Gastrocnemius medialis (tissue), 4 donors: ENCODE measurements at regions not wholly inside any gene's neighbourhood (a gene's known extent, or its start where the extent isn't known, plus 50 kb on each side); places are given as distances from the start of the nearest gene placed in this dataset.

Experiments
- POLR2A ChIP-seq, 2 donors: fragments of 450-650 bp; IDR thresholded peaks; one replicate each; pipeline ENCODE4 v1.6.1; 2017; ENCODE audit warnings: antibody characterized with exemption in 2 of 2, mild to moderate bottlenecking in 2 of 2, moderate library complexity in 2 of 2
- TF ChIP-seq, protein P1 (sequence below), 5 experiments: fragments of 450-650 bp in 3 of 5; fragments of 200-600 bp in 2 of 5; sonication (generic) in 2 of 5; IDR thresholded peaks in 4 of 5; conservative IDR thresholded peaks in 1 of 5; 1 replicate in 4 of 5; 2 replicates in 1 of 5; pipeline ENCODE4 v1.5.1; 2016 to 2019; ENCODE audit warnings: antibody characterized with exemption in 5 of 5, mild to moderate bottlenecking in 3 of 5, moderate library complexity in 3 of 5

DNA sequence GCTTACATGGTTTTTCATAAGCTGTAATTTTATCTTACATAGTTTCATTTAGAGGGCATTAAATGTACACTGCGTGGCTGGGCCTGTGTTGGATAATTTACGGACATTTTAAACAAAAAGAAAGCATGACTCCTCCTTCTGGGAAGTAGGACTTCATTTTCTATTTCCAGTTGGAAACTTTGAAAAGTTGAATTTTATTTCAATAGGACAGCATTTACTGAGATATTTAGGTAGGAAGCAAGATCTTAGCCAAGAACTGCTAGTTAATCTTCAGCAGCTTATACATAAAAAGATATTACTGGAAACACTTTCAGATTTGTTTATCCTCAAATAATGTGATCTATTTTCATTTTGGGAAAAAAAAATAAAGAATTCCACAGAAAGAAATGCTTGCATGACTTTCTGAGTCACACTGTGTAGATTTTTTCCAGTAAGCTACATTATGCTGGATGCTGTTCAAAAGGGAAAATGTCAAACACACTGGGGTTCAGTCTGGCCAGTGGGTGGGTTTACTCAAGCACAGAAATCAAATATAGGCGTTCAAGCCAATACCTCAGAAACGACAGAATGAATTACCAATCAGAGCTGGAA is 239.4 kb upstream of the KRR1 start:
- TF ChIP-seq, protein P1, sequence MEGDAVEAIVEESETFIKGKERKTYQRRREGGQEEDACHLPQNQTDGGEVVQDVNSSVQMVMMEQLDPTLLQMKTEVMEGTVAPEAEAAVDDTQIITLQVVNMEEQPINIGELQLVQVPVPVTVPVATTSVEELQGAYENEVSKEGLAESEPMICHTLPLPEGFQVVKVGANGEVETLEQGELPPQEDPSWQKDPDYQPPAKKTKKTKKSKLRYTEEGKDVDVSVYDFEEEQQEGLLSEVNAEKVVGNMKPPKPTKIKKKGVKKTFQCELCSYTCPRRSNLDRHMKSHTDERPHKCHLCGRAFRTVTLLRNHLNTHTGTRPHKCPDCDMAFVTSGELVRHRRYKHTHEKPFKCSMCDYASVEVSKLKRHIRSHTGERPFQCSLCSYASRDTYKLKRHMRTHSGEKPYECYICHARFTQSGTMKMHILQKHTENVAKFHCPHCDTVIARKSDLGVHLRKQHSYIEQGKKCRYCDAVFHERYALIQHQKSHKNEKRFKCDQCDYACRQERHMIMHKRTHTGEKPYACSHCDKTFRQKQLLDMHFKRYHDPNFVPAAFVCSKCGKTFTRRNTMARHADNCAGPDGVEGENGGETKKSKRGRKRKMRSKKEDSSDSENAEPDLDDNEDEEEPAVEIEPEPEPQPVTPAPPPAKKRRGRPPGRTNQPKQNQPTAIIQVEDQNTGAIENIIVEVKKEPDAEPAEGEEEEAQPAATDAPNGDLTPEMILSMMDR (IDR thresholded peaks at IDR 0.05 in 4 of 5, conservative IDR thresholded peaks at IDR 0.05 in 1 of 5), result no peak
- TF ChIP-seq POLR2A (IDR thresholded peaks at IDR 0.05), result no peak
